ENCODE measurements at regions not wholly inside any gene's neighbourhood (a gene's known extent, or its start where the extent isn't known, plus 50 kb on each side); places are given as distances from the start of the nearest gene placed in this dataset.
"Not testable (repeated sequence)": the region's sequence is repeated elsewhere in the genome, so short reads cannot be mapped to it uniquely, and the experiment has no call there.

DNA sequence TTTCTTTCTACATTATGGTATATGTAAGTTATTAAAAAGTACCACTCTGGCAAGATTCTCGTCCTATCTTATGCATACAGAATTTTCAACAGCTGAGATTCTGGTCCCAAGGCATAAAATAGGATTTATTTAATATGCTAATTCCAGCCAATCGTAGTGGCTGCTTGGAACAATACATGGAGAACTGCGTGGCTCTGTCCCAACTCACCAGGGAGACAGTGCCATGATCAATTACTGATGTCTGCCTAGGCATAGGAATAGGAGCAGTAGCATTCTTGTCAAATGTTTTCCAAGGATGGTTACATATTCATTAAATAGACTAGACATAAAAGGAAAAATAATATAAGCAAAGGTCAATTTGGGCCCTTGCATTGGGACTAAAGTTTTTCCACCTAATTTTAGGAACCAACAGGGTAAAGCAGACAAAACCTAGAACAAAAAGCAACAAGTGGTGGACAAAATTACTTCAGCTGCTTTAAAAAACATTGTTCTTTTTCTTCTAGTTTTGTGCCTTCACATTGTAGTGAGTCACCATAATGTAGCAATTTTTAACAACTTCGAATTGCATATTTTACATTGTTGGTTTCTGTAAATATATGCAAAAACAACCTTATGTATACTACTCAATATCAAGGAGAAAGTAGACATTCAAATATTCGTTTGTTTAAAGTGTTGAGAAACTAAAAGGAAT is 232.8 kb upstream of the ATP5MC3 start:
- DNase-seq (ENCODE audit: low read depth): no peak

DNA sequence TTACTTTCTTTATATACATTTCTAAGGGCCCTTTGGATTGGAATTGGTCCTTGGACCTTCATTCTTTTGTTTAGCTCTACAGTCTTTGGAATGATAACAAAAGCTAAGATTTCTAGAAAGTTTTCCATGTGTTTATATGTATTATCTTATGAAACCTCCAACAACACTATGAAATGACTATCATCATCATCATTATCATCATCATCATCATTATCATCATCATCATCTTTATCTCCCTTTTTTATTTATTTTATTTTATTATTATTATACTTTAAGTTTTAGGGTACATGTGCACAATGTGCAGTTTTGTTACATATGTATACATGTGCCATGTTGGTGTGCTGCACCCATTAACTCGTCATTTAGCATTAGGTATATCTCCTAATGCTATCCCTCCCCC is 229.4 kb upstream of the ATP5MC3 start:
- not testable (repeated sequence) for DNase-seq (ENCODE audit: low read depth)

DNA sequence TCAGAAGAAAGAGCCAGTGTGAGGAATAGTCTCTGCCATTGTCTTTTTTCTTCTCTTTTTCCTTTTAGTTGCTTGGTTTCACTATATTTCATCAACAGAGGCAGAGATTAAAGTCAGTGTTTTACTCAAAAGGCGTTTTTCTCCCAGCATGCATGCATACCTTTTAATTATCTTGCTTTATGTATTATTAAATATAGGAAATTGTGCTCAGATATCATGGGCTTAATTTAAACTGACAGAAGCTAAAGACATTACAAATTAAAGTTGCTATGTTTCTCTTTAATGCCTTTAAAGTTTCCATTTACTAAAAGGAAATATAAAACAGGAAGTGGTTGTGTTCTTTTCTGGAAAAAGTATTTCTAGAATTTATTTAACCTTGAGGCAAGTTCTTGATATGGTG is 223.3 kb upstream of the ATP5MC3 start:
- no peak for DNase-seq (ENCODE audit: low read depth)

- no peak for DNase-seq (ENCODE audit: low read depth)
Measured at GRCh38 chr2:175403599-175404221, 222.2 kb upstream of the ATP5MC3 start.

DNA sequence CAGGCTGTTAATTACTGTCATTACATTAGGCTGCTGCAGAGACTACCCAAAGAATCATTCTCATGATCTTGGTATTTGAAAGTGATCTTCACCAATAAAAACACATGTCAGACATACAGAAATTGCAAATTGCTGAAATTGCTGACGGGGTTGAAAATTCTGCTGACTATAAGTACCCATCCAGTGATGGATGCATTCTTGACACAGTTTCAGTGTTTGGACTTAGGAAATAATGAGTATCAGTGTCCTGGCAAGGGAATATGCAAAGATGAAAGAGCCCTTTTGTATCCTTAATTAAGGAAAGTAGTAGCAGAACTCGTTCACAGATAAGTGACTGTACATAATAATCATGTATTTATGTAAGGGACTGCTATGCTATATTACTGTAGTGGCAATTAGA is 221.1 kb upstream of the ATP5MC3 start:
- no peak for DNase-seq (ENCODE audit: low read depth)

GRCh38 chr2:175401956-175402469 is 220.5 kb upstream of the ATP5MC3 start:
- DNase-seq (ENCODE audit: low read depth): no peak

- no peak for DNase-seq (ENCODE audit: low read depth)
Measured at GRCh38 chr2:175400975-175401374, 219.5 kb upstream of the ATP5MC3 start.

DNA sequence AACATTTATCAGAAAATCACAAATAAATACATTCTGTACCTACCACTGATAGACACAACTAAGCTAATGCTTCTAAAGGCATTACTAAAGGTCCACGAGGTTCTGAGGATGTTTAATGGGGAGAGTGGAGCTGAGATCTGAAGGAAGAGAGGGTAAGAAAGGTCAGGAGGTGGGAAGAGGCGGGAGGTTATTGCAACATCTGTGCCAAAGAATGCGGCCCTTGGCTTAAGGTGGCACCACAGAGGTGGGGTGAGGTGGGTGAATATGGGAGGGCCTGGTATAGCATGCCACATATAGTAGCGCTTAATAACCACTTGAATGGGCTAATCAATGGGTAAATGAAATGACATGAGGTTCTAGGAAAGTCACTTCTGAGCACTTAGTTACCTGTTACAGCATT is 217.8 kb upstream of the ATP5MC3 start:
- DNase-seq (ENCODE audit: low read depth): no peak

DNA sequence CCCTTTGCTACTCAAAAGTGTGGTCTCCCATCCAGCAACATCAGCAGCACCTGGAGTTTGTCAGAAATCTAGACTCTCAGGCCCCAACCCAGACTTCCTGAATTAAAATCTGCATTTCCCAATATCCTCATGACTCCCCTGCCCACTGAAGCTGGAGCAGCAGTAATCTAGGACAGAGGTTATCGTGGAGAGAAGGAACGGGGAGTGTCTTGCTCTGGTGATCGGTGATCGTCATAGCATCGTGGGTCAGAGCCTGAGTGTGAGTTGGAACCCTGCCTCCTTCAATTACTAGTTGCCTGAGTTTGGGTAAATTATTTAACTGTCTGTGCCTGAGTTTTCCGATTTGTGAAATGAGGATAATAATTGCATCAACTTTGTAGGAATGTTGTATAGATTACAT is 217.3 kb upstream of the ATP5MC3 start:
- no peak for DNase-seq (ENCODE audit: low read depth)

- DNase-seq (ENCODE audit: low read depth): no peak
Measured at GRCh38 chr2:175396696-175397095, 215.2 kb upstream of the ATP5MC3 start.

DNA sequence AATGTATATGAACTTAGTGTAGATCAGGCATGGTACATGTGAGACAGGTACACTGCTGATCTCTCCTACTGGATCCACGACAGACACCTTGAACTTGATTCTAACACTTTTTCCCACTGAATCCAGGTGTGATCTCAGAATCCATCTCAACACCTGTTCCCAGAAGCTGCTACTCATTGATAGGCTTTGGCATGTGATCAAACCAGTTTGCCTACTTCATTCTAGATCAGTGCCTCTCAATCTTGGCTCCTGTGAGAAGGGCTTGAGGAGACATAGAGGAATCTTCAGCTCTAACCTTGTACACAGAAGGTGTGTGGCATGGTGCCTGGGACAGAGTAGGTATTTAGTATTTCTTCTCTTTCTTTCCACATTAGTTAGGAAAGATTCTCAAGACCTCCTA is 212.3 kb upstream of the ATP5MC3 start:
- no peak for DNase-seq (ENCODE audit: low read depth)

DNA sequence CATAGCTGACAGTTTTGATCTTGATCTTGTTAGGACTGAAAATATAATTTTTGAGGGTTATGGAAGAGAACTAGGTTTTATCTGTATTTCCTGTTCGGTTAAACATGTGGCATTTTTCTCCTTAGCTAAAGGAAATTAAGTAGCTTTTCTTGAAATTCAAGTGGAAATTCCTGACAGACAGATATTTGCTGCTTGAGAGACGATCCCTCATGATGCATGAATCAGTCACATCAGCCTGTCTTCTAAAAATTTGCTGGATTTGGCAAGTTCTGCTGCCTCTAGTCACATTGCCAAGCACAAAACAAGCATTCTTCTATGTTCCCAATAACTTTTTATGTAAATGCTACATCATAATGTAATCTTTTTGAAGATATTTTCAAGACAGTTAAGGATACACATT is 201.8 kb upstream of the ATP5MC3 start:
- no peak for DNase-seq (ENCODE audit: low read depth)

- DNase-seq (ENCODE audit: low read depth): no peak
Measured at GRCh38 chr2:175373729-175374128, 192.2 kb upstream of the ATP5MC3 start.

DNA sequence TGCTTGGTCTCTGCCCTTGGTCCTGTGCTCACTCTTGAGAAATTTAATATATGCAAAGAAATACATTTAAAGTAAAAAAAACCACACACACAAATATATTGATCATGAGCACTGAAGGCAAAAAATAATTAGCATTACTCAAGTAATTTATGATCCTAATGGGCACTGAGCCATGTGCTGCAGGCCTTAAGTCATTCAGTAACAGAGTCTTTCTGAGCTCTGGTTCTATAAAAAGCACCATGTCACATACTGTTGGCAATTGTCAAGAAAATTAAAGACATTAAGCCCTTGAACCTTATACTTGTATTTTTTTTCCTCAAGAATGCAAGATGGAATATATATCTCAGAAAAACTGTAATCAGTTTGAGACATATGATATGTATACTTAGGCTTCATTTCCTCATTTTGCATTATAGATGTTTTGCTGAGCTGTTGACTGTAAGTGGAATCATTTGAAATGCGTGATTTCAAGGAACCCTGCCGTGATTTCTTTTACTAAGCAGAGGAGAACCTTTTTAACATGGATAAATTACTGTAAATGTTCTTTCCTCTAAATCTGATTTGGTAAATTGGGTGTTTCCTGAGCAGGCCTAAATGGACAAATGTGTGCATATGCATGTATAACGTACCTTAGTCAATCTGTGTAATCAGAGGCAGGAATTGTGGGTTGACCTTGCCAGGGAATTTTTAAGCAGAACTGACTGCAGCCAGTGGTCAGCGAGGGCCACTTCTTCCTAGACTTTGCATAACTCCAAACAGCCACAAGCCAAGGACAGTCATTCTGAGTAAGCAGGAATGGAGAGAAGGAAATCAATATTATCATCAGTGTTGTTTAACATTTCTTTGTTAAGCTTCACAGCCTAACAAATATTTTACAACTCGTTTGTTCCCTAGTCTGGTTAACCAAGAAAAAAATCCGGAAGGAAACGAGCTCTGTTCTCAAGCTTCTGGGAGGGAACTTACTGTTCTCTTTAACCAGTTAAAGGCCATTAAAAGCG is 191.5 kb upstream of the ATP5MC3 start:
- DNase-seq (ENCODE audit: low read depth): no peak

GRCh38 chr2:175371378-175371777 is 189.9 kb upstream of the ATP5MC3 start:
- no peak for DNase-seq (ENCODE audit: low read depth)

GRCh38 chr2:175366815-175367214 is 185.3 kb upstream of the ATP5MC3 start:
- no peak for DNase-seq (ENCODE audit: low read depth)

DNA sequence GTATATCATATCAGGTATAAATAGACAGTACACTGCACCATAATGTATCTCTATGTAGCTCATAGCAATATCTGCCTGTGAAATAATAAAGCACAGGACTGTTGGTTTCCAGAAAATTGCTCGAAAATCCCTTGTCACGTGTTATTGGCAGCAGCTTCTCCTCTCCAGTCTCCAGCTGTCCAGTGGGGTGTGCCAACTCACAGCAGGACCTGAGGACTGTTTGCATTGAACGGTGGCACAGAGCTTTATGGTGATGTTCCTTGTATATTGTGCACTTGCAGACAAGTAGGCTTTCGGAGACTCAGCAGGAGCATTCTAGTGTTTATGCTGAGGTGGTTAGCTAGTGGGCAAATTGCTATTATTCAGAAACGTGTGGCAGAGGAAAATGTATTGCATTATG is 182.2 kb upstream of the ATP5MC3 start:
- DNase-seq (ENCODE audit: low read depth): no peak

DNA sequence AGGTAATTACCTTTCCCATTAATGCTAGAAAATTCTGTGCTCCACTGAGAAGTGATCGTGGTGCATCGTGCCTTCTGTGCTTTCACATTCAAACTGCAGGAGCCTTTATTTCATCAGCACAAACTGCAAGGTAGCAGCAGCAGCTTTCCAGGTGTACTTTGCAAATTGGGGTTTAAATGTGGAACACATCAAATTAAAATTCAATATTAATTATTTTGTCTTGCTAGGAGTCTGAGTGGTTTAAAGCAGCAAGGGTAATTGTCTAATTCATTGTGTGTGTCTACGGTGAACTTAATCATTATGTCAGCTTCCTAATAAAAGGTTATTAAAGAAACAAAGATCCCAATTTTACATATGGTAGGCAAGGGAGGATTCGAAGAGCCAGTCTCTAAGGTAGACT is 180.8 kb upstream of the ATP5MC3 start:
- DNase-seq (ENCODE audit: low read depth): no peak

GRCh38 chr2:175359710-175360109 is 178.2 kb upstream of the ATP5MC3 start:
- no peak for DNase-seq (ENCODE audit: low read depth)

- no peak for DNase-seq (ENCODE audit: low read depth)
Measured at GRCh38 chr2:175356901-175357300, 175.4 kb upstream of the ATP5MC3 start.

GRCh38 chr2:175355246-175355645 is 173.7 kb upstream of the ATP5MC3 start:
- DNase-seq (ENCODE audit: low read depth): no peak

GRCh38 chr2:175353275-175353674 is 171.8 kb upstream of the ATP5MC3 start:
- DNase-seq (ENCODE audit: low read depth): no peak

DNA sequence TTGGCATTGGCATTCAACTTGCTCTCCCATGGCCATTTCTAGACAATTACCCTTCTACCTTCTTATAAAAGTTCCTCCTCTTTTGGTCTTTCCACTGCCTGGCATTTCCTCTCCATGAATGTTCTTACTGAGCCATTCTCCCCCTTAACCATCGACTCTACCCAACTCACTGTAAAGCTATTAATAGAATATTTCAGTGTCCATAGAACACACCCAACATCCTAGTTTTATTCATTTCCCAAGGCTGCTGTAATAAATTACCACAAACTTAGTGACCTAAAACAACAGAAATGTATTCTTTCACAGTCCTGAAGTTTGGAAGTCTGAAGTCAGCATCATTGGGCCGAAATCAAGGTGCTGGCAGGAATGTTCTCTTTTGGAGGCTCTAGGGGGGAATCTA is 170.0 kb upstream of the ATP5MC3 start:
- DNase-seq (ENCODE audit: low read depth): no peak
